GM20431 (cell line): ENCODE measurements at regions not wholly inside any gene's neighbourhood (a gene's known extent, or its start where the extent isn't known, plus 50 kb on each side); places are given as distances from the start of the nearest gene placed in this dataset.
"Not testable (repeated sequence)": the region's sequence is repeated elsewhere in the genome, so short reads cannot be mapped to it uniquely, and the experiment has no call there.

ENCODE experiments used
- in situ Hi-C: fragments of 300-500 bp; cut with MseI, MboI; formaldehyde crosslinking; loops from one replicate; pipeline ENCODE4 v1.15.0; 2020; ENCODE audit warnings: low sequenced_read_pairs; ENCODE audit not compliant: unreplicated experiment

DNA sequence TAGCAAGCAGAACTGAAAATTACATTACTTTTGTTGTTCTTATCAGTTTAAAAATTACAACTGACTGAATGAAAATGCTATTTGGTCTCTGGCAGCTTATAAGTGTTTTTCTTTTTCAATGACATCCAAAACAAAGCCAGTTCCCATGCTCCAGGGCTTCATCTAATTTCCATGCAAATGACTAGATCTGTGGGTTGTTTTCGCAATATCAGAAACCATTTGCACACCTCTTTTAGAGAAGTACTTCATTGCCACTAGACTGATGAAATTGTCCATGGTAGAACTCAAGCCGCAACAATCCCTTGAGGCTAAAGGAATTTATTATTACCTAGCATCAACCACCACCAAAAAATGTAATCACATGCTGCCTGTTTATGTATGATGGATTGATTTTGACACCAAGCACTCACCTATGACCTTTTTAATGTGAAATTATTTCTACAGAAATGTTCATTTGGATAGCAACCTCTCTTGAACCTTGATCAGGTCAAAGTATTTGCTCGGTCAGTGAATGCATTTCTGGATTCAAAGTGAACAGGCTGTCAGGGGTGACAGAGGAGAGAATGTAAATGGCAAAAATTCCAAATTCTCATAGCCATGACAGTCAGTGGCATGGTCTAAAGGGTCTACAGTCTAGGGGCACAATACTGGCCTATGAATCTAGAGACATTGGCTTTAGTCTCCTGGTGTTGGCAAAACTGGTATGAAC is 769.3 kb downstream of the SORCS1 start:
- in situ Hi-C loops: no loop called here

DNA sequence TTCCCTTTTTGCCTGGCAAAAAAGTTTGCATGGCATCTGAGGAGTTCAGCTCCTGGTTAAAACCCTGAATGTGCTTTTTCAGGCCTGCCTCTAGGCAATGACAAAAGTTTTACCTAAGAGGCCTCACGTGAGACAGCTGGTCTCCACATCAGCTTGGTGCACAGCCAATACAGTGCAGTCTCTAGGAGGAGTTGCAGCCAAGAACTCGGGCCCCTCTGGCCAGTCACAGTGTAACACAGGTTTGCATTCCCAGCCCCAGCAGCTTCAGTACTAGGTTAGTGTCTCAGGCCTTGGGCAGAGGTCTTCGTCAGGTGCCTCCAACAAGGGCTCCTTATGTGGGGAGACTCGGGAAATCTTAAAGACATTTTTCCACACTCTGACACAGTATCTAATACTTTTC is 771.7 kb downstream of the SORCS1 start:
- in situ Hi-C loops: no loop called here

DNA sequence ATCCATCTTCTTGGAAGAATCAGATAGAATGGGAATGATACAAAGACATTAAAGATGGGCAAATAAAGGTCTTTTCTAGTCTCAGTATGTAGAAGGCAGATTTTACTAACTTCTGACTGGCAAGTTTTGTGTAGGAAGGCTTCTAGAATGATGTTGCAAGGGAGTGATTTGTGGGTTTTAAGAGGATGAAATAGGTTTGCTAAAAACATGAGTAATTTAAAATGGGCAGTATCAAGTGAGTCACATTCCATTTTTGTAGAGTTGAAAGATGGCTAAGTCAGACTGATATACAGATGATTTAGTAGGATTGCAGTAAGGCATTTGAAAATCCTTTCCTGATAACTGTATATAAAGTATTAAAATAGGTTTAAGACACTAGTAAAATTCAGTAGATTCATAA is 777.4 kb downstream of the SORCS1 start:
- in situ Hi-C loops: no loop called here

DNA sequence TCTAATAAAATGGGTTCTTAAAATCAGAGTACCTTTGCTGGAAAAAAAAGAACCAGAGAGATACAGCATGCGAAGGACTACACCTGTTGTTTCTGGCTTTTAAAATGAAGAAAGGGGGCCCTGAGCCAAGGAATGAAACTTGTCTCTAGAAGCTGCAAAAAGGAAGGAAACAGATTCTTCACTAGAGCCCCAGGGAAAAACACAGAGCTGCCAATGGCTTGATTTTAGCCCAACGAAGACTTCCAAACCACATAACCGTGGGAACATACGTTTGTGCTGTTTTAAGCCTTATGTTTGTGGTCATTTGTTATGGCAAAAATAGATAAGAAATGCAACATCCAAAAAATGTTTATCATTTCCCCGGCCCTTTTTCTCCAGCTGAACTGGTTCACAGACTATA is 780.0 kb downstream of the SORCS1 start:
- in situ Hi-C loops: no loop called here

DNA sequence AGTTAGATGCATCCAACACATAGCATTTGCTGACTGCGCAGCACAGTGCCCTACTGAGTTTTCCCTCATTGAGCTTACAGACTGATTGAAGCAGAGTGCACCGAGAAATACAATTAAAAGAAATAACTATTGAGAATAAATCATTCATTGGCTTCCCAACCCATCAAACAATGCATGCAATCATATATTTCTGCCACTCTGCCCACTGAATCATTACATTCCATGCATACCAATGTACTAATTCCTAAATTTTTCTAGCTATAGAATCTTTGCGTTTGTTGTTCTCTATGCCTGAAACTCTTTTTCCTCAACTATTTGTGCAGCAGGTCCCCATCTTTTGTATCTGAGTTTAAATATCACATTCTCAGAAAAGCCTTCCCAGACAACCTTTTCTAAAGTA is 783.8 kb downstream of the SORCS1 start:
- in situ Hi-C loops: no loop called here

DNA sequence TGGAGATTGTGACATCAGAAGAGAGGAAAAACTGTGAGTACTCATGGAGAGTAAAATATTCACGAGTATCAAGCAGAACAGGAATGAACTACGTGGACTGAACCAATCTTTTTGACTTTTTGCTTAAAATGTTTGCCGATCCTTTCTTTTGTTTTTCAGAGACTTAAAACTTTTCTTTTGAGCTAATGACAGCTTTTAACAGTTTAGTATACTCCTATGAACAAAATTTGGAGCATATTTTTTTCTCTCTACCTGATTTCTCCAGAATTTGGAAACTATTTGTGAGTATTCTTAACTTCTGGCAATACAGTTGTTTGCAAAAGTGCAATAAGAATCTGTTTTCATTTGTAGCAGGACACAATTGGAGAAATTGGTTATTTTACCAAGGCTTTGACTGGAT is 786.3 kb downstream of the SORCS1 start:
- in situ Hi-C loops: no loop called here

DNA sequence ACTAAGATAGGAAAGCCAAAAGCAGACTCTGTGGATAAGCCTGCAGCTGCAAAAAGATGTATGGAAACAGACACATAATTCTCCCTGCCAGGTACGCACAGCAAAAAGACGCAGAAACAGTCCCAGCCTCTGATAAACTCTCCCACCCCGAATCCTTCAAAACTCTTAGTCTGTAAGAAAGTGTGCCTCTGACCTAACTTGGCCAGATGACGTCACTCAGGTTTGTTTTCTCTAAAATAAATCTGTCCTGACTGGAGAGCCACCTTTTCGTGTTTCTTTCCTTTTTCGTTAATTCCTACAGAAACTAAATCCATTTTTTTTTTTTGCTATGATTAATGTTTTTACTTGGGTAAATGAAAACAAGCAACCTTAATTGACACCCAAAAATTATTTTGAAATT is 793.8 kb downstream of the SORCS1 start:
- in situ Hi-C loops: no loop called here

DNA sequence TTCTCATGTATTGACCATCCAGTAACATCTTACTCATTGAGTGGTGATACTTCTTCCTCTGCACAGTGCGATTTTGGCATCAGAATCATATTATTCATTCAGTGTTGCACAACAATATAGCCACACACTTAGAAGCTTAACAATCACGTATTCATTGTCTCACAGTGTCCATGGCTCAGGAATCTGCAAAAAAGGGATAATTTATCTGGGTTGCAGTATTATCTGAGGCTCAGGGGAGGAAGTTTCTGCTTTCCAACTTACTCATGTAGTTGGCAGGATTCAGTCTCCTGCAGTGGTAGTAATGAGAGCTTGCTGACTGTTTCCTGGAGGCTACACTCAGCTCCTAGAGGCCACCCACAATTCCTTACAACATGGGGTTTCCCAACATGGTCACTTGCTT is 803.6 kb downstream of the SORCS1 start:
- in situ Hi-C loops: no loop called here

DNA sequence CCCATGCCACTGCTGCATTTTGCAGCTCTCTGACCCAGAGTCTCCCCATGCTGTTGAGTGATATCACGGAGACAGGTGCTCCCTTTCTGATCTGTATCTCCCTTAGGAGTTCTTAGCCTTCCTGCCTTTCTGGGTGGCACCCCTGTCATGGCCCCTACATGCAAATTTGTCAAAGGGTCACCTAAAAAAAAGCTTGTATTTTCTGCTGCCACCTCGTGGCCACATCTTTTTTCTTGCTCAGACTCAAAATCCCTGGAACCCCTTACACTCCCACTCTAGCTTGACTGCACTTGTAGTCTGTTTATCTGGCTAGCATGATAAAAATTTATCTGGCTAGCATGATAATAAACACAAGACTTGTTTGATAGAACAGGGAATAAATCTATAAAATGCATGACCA is 809.1 kb downstream of the SORCS1 start:
- in situ Hi-C loops: no loop called here

DNA sequence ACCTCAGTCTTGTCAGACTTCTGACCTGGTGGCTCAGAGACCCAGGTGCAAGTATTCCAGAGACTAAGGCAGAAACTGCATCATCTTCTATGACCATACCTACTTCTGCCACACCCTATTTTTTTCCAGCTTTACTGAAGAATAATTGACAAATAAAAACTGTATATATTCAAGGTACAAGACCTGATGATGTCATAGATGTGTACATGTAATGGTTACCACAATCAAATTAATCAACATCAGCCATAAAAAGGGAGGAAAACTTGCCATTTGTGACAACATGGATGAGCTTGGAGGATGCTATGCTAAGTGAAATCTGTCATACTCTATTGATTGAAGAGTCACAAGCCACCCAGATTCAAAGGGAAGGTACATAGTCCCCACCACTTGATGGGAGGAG is 815.6 kb downstream of the SORCS1 start:
- in situ Hi-C loops: no loop called here

DNA sequence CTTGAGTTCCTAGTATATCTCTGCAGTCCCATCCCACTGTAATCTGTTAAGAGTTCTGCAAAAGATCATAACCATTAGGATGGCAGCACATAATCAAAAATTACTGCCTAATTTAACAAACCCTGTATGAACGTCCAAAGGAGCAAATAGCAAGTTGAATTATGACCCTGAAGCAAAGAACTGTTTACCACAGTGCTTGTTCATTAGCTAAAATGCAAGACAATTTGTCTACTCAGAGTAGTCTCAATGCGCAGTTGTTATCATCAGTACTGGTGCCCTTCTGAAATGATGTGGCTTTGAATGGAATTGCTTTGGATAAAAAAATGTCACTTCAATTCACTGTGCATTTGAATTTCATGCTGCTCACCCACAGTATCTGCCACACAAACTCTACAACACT is 817.0 kb downstream of the SORCS1 start:
- in situ Hi-C loops: no loop called here

DNA sequence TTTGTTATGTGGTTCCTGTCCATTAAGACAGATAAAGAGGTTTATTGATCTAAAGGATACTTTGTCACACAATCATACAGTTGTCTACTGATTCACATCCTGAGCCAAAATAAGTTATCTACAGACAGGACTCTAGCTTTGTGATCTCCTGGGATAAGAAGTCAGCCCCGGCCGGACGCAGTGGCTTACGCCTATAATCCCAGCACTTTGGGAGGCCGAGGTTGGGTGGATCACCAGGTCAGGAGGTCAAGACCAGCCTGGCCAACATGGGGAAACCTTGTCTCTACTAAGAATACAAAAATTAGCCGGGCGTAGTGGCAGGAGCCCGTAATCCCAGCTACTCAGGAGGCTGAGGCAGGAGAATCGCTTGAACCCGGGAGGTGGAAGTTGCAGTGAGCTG is 821.0 kb downstream of the SORCS1 start:
- in situ Hi-C loops: not testable (repeated sequence)

DNA sequence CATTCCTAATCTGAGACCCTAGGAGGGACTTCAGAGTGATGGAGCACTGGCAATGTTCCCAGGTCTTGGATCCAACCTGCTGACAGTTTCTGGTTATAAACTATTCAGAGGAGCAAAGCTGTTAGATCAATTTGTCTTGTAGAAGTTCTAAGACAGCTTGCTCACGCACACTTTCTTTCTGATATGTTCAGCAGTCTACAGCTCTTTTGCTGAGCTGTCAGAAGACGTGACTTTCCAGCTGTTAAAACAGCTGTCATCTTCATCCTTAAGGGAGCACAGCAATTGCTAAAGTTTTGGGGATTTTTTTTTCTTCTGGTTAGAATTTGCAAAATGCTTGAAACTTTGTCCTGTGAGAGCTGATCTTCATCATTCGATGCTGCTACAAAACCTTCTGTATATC is 823.1 kb downstream of the SORCS1 start:
- in situ Hi-C loops: no loop called here

DNA sequence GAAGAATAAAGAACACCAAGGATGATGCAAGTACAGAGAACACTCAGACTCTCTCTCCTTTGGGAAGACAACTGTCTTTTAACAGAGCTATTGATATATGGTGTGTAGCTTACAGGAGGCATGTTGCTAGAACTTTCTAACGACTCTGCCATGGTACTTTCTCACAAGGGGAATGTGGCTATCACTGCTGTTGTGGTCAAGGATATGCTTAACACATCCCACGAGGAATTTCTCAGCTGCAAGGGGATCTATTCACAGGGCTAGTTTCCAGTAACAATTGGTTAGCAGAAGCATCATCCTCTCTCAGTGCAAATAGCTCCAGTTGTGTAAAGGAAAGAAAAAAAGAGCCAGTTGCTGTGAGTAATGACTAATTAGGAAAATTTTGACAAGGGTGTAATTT is 826.0 kb downstream of the SORCS1 start:
- in situ Hi-C loops: no loop called here

DNA sequence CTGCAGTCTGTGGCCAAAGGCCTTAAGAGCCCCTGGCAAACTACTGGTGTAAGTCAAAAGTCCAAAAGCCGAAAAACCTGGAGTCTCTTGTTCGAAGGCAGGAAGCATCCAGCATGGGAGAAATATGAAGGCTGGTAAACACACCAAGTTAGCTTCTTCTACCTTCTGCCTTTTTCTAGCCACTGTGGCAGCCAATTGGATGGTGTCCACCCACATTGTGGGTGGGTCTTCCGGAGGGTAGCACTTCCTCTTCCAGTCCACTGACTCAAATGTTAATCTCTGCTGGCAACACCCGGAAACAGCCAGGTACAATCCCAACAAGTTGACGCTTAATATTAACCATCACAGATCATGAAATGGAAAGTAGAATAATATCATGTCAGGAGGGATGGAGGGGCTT is 827.6 kb downstream of the SORCS1 start:
- in situ Hi-C loops: no loop called here

DNA sequence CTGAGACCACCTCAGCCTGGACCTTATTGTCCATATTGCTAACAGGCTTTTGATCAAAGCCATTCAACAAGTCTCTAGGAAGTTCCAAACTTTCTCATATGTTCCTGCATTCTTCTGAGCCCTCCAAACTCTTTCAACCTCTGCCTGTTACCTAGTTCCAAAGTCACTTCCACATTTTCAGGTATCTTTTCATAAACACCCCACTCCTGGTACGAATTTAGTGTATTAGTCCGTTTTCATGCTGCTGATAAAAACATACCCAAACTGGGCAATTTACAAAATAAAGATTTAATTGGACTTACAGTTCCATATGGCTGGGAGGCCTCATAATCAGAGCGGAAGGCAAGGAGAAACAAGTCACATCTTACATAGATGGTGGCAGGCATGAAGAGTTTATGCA is 836.8 kb downstream of the SORCS1 start:
- in situ Hi-C loops: no loop called here

DNA sequence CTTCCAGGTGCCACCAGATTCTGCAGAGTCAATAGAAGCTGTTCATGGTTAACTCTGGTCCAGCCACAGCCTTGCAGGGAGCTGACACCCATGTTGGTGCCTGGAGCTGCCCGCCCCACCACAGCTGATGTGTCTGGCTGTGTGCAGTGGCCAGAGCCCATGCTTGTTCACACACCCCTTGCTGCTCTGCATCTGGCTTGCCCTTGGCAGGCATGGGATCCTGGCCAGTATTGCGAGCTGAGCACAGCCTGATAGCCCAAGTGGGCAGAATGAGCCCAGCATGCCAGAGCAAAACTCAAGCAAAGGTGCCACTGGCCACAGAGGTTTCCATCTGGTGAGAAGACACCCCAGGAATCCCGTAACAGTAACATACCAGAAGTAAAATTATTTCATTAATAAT is 843.6 kb downstream of the SORCS1 start:
- in situ Hi-C loops: no loop called here

DNA sequence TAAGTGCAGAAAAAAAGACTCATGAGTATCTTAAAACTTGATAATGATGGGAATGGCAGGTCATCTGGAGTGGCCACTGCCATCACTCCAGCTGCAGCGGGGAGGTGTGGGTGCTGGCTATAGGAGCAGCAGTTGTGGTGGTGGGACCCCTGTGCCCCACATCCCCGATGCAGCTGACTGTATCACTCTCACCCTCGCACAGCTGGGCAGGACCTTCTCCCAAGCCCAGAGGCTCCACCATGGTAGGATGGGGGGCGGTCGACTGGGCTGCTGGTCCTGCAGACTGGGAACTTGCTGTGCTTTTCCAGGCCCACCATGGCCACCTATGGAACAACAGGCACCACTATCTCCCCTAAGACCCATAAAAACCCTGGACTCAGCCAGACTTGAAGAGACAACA is 844.4 kb downstream of the SORCS1 start:
- in situ Hi-C loops: no loop called here

DNA sequence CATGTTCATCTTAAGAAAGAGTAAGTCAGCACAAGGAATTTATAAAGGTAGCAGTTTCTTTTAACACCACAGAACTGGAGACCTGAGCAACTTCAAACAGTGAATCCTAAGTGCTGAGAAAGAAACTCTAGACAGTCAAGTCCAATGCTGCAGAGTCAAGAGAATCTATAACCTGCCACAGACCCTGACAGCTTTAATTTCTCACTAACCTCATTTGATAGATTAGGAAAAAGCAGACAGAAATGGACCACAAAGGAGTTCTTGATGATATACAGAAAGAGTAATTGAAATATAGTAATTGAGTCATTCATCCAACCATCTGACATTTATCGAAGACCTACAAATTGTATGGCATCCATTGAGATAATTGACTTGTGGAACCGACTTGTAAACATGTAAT is 847.0 kb downstream of the SORCS1 start:
- in situ Hi-C loops: no loop called here

DNA sequence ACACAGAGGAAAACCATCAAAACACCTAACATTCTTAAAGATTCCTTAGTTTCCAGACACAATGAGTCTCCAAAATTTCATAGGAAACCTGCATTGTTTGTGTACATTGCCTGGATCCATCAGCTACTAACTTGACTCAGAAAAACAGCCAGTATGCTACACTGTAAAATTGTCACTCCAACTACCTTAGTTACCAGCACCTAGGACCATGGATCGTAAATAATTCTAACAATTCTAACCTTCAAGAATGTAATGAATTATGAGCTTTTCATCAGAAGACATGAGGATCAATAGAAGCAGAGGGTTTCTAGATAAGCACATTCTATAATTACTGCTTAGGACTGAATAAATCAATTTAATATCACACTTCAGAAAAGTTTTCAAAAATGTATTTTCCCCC is 851.5 kb downstream of the SORCS1 start:
- in situ Hi-C loops: no loop called here

DNA sequence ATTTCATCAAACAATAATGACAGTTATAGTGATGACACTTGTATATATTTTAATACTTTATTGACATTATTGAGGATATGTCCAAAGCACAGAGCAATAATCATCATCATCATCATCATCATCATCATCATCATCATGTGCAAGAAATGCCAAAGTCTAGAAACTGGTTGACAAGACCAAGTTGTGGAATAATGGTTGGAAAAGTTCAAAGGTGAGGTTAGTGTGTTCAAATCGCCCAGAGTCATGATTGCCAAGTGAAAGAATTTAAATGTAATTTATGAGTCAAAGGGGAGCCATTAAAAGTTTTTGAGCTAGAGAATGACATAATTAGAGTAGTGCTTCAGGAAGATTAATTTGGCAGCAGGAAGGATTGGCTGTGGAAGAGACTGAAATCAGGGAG is 852.4 kb downstream of the SORCS1 start:
- in situ Hi-C loops: no loop called here

DNA sequence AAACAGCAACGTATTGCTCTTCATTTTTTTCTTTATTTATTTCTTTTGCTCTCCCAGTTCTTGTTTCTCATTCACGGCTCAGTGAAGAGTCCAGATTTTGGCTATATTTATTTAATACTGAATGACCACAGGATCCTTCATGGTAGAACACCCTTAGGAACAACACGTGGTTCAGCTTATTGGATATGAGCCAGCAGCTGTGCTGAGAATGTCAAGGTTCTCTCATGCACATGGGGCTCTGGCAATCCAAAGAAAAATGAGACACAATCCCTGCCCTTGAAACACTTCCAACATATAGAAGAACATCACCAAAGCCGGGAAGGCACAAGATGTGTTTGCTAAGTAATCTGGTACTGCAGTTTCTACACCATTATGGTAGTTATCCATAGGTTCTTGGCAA is 852.9 kb downstream of the SORCS1 start:
- in situ Hi-C loops: no loop called here

DNA sequence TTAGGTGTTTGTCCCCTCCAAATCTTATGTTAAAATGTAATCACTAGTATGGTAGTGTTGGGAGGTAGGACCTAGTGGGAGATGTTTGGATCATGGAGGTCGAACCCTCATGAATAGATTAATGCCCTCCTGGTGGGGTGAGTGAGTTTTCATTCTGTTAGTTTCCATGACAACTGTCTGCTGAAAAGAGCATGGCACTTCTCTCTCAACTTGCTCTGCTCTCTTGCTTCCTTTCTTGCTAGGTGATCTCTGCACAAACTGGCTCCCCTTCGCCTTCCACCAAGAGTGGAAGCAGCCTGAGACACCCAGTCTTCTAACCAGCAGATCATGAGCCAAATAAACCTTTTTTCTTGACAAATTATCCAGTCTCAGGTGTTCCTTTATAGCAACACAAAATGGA is 853.9 kb downstream of the SORCS1 start:
- in situ Hi-C loops: no loop called here
